ENCODE measurements at regions not wholly inside any gene's neighbourhood (a gene's known extent, or its start where the extent isn't known, plus 50 kb on each side); places are given as distances from the start of the nearest gene placed in this dataset.
"Not testable (repeated sequence)": the region's sequence is repeated elsewhere in the genome, so short reads cannot be mapped to it uniquely, and the experiment has no call there.

- not testable (repeated sequence) for DNase-seq (ENCODE audit: extremely low read depth in 1 of 2, low read depth in 1 of 2)
Observed at GRCh38 chr12:8389296-8389695, 66.5 kb upstream of the CLEC6A start.

GRCh38 chr12:8390001-8390777 is 65.6 kb upstream of the CLEC6A start:
- peak in 1 of 2 donors; percentile 35 for DNase-seq (ENCODE audit: extremely low read depth in 1 of 2, low read depth in 1 of 2)

GRCh38 chr12:8396225-8397071 is 59.3 kb upstream of the CLEC6A start:
- DNase-seq (ENCODE audit: extremely low read depth in 1 of 2, low read depth in 1 of 2), result peak; percentile 27

- DNase-seq (ENCODE audit: extremely low read depth in 1 of 2, low read depth in 1 of 2), result not testable (repeated sequence)
Observed at GRCh38 chr12:8397378-8397777, 58.4 kb upstream of the CLEC6A start.

- DNase-seq (ENCODE audit: extremely low read depth in 1 of 2, low read depth in 1 of 2), result not testable (repeated sequence)
Observed at GRCh38 chr12:8399496-8400034, 56.2 kb upstream of the CLEC6A start.

GRCh38 chr12:8403834-8404233 is 51.9 kb upstream of the CLEC6A start:
- not testable (repeated sequence) for DNase-seq (ENCODE audit: extremely low read depth in 1 of 2, low read depth in 1 of 2)

- not testable (repeated sequence) for DNase-seq (ENCODE audit: extremely low read depth in 1 of 2, low read depth in 1 of 2)
Observed at GRCh38 chr12:8404341-8404740, 51.4 kb upstream of the CLEC6A start.

Measured in stimulated activated CD8-positive, alpha-beta memory T cell treated with anti-CD3 and anti-CD28 coated beads, Interleukin-7, amount 100 ng/mL, for 48 hours (primary cell).